Activated naive CD8-positive, alpha-beta T cell treated with anti-CD3 and anti-CD28 coated beads, Interleukin-2, amount 50 U/mL, for 24 hours (primary cell): ENCODE measurements at regions not wholly inside any gene's neighbourhood (a gene's known extent, or its start where the extent isn't known, plus 50 kb on each side); places are given as distances from the start of the nearest gene placed in this dataset.

Experiments
- ATAC-seq: fragments of 150-1000 bp; cut with Tn5 transposase; one replicate; pipeline ENCODE4 v1.10.0; 2021
- DNase-seq: peaks from one replicate; pipeline ENCODE4 v3.0.0; 2021
- H3K27ac Mint-ChIP-seq: one replicate; pipeline ENCODE4 v1.8.0; 2021; ENCODE audit warnings: mild to moderate bottlenecking, mixed read lengths
- H3K27me3 Mint-ChIP-seq: one replicate; pipeline ENCODE4 v1.8.0; 2021; ENCODE audit warnings: mixed read lengths
- H3K36me3 Mint-ChIP-seq: one replicate; pipeline ENCODE4 v1.8.0; 2021; ENCODE audit warnings: low read depth, mixed read lengths
- H3K4me1 Mint-ChIP-seq: one replicate; pipeline ENCODE4 v1.8.0; 2021; ENCODE audit warnings: mixed read lengths
- H3K4me3 Mint-ChIP-seq: one replicate; pipeline ENCODE4 v1.8.0; 2021; ENCODE audit warnings: mild to moderate bottlenecking, moderate library complexity, mixed read lengths
- H3K9me3 Mint-ChIP-seq: one replicate; pipeline ENCODE4 v1.8.0; 2021; ENCODE audit warnings: mixed read lengths

GRCh38 chr3:72145506-72146380 lies 360.8 kb upstream of the PROK2 start:
- DNase-seq: no peak
- Mint-ChIP-seq H3K27ac (no peak overlapping the region), H3K27me3 (peaks cover 6% of the 10 kb centered on the region)

GRCh38 chr3:72144773-72145505 lies 360.0 kb upstream of the PROK2 start:
- ATAC-seq (peak; percentile 69), DNase-seq (no peak)
- Mint-ChIP-seq H3K27me3 (peaks cover 6% of the 10 kb centered on the region), H3K9me3 (peaks cover 6% of the 10 kb centered on the region), H3K4me3 (no peak overlapping the region), H3K36me3 (no peaks in the 10 kb centered on the region), H3K4me1 (peaks cover 10% of the 10 kb centered on the region), H3K27ac (no peak overlapping the region)

More at GRCh38 chr3:72145506-72146380, 360.8 kb upstream of the PROK2 start:
- H3K36me3 Mint-ChIP-seq: no peaks in the 10 kb centered on the region
- H3K4me1 Mint-ChIP-seq: peaks cover 10% of the 10 kb centered on the region
- peaks cover 6% of the 10 kb centered on the region for H3K9me3 Mint-ChIP-seq
- no peak for ATAC-seq
- H3K4me3 Mint-ChIP-seq: no peak overlapping the region

GRCh38 chr3:72143966-72144717 lies 359.2 kb upstream of the PROK2 start:
- Mint-ChIP-seq H3K36me3 (no peaks in the 10 kb centered on the region), H3K27me3 (peaks cover 6% of the 10 kb centered on the region), H3K27ac (no peak overlapping the region), H3K4me3 (no peak overlapping the region), H3K9me3 (peaks cover 6% of the 10 kb centered on the region), H3K4me1 (peaks cover 12% of the 10 kb centered on the region)
- no peak for ATAC-seq
- DNase-seq: no peak

GRCh38 chr3:72143322-72143721 lies 358.4 kb upstream of the PROK2 start:
- Mint-ChIP-seq H3K36me3 (no peaks in the 10 kb centered on the region), H3K4me1 (peaks cover 19% of the 10 kb centered on the region), H3K9me3 (peaks cover 3% of the 10 kb centered on the region), H3K27ac (no peak overlapping the region), H3K4me3 (no peak overlapping the region), H3K27me3 (peaks cover 6% of the 10 kb centered on the region)
- ATAC-seq (no peak), DNase-seq (no peak)

- Mint-ChIP-seq H3K27me3 (peaks cover 6% of the 10 kb centered on the region), H3K9me3 (no peaks in the 10 kb centered on the region), H3K4me3 (no peak overlapping the region), H3K27ac (no peak overlapping the region), H3K4me1 (peaks cover 32% of the 10 kb centered on the region), H3K36me3 (no peaks in the 10 kb centered on the region)
- no peak for ATAC-seq
- no peak for DNase-seq
Observed at GRCh38 chr3:72142028-72142427, 357.1 kb upstream of the PROK2 start.

GRCh38 chr3:72141264-72141663 lies 356.3 kb upstream of the PROK2 start:
- no peaks in the 10 kb centered on the region for H3K9me3 Mint-ChIP-seq
- H3K27me3 Mint-ChIP-seq: peaks cover 6% of the 10 kb centered on the region
- no peak overlapping the region for H3K4me3 Mint-ChIP-seq
- ATAC-seq (no peak), DNase-seq (no peak)
- no peak overlapping the region for H3K27ac Mint-ChIP-seq
- H3K4me1 Mint-ChIP-seq: peaks cover 37% of the 10 kb centered on the region
- no peaks in the 10 kb centered on the region for H3K36me3 Mint-ChIP-seq

- H3K27ac Mint-ChIP-seq: no peak overlapping the region
- no peaks in the 10 kb centered on the region for H3K9me3 Mint-ChIP-seq
- no peak overlapping the region for H3K4me3 Mint-ChIP-seq
- DNase-seq (no peak), ATAC-seq (no peak)
- peaks cover 2% of the 10 kb centered on the region for H3K27me3 Mint-ChIP-seq
- H3K36me3 Mint-ChIP-seq: no peaks in the 10 kb centered on the region
- peaks cover 47% of the 10 kb centered on the region for H3K4me1 Mint-ChIP-seq
Observed at GRCh38 chr3:72139316-72139715, 354.4 kb upstream of the PROK2 start.

GRCh38 chr3:72137865-72138861 lies 353.2 kb upstream of the PROK2 start:
- Mint-ChIP-seq H3K27ac (no peak overlapping the region), H3K4me1 (peaks cover 52% of the 10 kb centered on the region), H3K36me3 (no peaks in the 10 kb centered on the region), H3K9me3 (no peaks in the 10 kb centered on the region), H3K27me3 (peaks cover 2% of the 10 kb centered on the region), H3K4me3 (no peak overlapping the region)
- DNase-seq: peak; percentile 39
- ATAC-seq: peak; percentile 90

GRCh38 chr3:72135636-72136035 lies 350.7 kb upstream of the PROK2 start:
- Mint-ChIP-seq H3K36me3 (no peaks in the 10 kb centered on the region), H3K27me3 (no peaks in the 10 kb centered on the region), H3K4me1 (peaks cover 52% of the 10 kb centered on the region), H3K4me3 (no peak overlapping the region), H3K9me3 (no peaks in the 10 kb centered on the region), H3K27ac (peak overlapping the region; percentile 83)
- ATAC-seq (no peak), DNase-seq (no peak)

- Mint-ChIP-seq H3K4me1 (peaks cover 52% of the 10 kb centered on the region), H3K27ac (peak overlapping the region; percentile 83), H3K27me3 (no peaks in the 10 kb centered on the region), H3K9me3 (no peaks in the 10 kb centered on the region), H3K36me3 (no peaks in the 10 kb centered on the region), H3K4me3 (peak overlapping the region; percentile 51)
- ATAC-seq (peak; percentile 47), DNase-seq (no peak)
Observed at GRCh38 chr3:72134989-72135451, 350.1 kb upstream of the PROK2 start.

GRCh38 chr3:72133329-72134011 lies 348.5 kb upstream of the PROK2 start:
- Mint-ChIP-seq H3K4me1 (peaks cover 45% of the 10 kb centered on the region), H3K27me3 (peaks cover 1% of the 10 kb centered on the region), H3K36me3 (no peaks in the 10 kb centered on the region), H3K4me3 (no peak overlapping the region), H3K27ac (peak overlapping the region; percentile 16), H3K9me3 (no peaks in the 10 kb centered on the region)
- DNase-seq (no peak), ATAC-seq (no peak)

- Mint-ChIP-seq H3K27me3 (peaks cover 1% of the 10 kb centered on the region), H3K36me3 (no peaks in the 10 kb centered on the region), H3K4me1 (peaks cover 33% of the 10 kb centered on the region), H3K27ac (no peak overlapping the region), H3K4me3 (no peak overlapping the region), H3K9me3 (no peaks in the 10 kb centered on the region)
- ATAC-seq: no peak
- no peak for DNase-seq
Observed at GRCh38 chr3:72131899-72132298, 347.0 kb upstream of the PROK2 start.

- Mint-ChIP-seq H3K36me3 (no peaks in the 10 kb centered on the region), H3K4me1 (peaks cover 23% of the 10 kb centered on the region), H3K27ac (no peak overlapping the region), H3K9me3 (no peaks in the 10 kb centered on the region), H3K4me3 (no peak overlapping the region), H3K27me3 (peaks cover 3% of the 10 kb centered on the region)
- DNase-seq (no peak), ATAC-seq (no peak)
Observed at GRCh38 chr3:72130565-72130964, 345.6 kb upstream of the PROK2 start.
